ENCODE measurements at regions not wholly inside any gene's neighbourhood (a gene's known extent, or its start where the extent isn't known, plus 50 kb on each side); places are given as distances from the start of the nearest gene placed in this dataset.

DNA sequence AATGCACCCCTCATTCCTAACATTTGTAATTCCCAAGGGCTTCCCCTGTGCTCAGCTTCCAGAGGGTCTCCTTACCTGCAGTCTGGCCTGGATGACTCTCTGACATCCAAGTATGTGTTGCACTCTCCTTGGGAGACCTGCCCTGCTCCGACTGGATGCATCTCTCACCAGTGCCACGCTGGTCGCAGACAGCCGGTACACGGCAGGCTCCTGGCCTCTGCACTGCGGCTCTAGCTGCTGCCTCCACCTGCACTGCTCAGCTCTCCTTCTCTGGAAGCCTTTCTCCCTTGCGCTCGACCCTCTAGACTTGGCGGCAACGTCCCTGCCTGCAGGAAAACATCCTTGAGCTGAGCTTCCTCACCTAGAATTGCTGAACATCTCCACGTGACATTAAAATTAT is 685.9 kb downstream of the BRD1 start:
- Histone ChIP-seq H3K9me3 (no peaks in the 10 kb centered on the region), H3K36me3 (no peaks in the 10 kb centered on the region), H3K27ac (no peak overlapping the region), H3K27me3 (replicated peaks; ENCODE audit: insufficient read depth) (no peaks in the 10 kb centered on the region), H3K4me3 (no peak overlapping the region), H3K4me1 (ENCODE audit: control insufficient read depth in 1 of 2, low read depth in 2 of 2) (no peaks in the 10 kb centered on the region)
- no peak for DNase-seq (ENCODE audit: low spot score)
- TF ChIP-seq, protein P1, sequence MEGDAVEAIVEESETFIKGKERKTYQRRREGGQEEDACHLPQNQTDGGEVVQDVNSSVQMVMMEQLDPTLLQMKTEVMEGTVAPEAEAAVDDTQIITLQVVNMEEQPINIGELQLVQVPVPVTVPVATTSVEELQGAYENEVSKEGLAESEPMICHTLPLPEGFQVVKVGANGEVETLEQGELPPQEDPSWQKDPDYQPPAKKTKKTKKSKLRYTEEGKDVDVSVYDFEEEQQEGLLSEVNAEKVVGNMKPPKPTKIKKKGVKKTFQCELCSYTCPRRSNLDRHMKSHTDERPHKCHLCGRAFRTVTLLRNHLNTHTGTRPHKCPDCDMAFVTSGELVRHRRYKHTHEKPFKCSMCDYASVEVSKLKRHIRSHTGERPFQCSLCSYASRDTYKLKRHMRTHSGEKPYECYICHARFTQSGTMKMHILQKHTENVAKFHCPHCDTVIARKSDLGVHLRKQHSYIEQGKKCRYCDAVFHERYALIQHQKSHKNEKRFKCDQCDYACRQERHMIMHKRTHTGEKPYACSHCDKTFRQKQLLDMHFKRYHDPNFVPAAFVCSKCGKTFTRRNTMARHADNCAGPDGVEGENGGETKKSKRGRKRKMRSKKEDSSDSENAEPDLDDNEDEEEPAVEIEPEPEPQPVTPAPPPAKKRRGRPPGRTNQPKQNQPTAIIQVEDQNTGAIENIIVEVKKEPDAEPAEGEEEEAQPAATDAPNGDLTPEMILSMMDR (IDR thresholded peaks at IDR 0.05), result no peak
- ATAC-seq (ENCODE audit: insufficient number of reproducible peaks, low FRiP score, low read depth), result no peak

DNA sequence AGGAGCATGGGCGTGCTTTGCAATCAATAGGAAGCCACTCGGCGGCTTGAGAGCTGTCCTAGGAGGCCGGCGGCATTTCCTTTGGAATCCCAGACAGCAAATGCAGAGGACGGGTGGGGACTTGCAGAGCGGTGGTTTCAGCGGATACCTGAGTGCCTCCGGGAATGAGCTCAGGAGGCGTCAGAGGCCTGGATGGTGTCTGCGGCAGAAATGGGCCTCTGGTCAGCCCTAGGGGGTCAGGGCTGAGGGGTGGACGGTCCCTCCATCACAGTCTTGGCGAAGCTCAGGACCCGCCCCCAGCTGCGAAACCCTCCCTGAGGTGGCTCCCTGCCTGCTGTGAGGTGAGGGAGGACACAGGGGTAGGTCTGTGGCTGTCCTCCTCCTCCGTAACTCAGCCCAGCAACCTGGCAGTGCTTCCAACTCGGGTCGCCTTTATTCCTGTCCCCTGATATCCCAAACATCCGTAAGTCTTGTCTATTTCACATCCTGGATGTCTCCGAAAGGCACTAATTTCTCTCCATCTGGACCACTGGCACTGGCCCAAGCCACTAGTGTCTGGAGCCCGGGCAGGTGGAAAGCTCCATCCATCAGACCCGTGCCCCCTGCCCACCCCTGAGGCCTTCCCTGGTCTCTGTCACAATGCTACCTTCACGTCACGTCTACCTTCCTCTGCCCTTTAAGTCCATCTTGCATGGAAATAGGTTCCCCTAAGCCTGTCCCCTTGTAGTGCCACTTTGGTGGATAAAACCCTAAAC is 686.6 kb downstream of the BRD1 start:
- ATAC-seq (ENCODE audit: insufficient number of reproducible peaks, low FRiP score, low read depth) (no peak), DNase-seq (ENCODE audit: low spot score) (no peak)
- no peaks in the 10 kb centered on the region for H3K9me3 ChIP-seq
- no peak overlapping the region for H3K27ac ChIP-seq
- TF ChIP-seq, protein P1 (IDR thresholded peaks at IDR 0.05), result no peak
- no peaks in the 10 kb centered on the region for H3K4me1 ChIP-seq (ENCODE audit: control insufficient read depth in 1 of 2, low read depth in 2 of 2)
- H3K4me3 ChIP-seq, result no peak overlapping the region
- no peaks in the 10 kb centered on the region for H3K27me3 ChIP-seq (replicated peaks; ENCODE audit: insufficient read depth)
- H3K36me3 ChIP-seq, result no peaks in the 10 kb centered on the region

DNA sequence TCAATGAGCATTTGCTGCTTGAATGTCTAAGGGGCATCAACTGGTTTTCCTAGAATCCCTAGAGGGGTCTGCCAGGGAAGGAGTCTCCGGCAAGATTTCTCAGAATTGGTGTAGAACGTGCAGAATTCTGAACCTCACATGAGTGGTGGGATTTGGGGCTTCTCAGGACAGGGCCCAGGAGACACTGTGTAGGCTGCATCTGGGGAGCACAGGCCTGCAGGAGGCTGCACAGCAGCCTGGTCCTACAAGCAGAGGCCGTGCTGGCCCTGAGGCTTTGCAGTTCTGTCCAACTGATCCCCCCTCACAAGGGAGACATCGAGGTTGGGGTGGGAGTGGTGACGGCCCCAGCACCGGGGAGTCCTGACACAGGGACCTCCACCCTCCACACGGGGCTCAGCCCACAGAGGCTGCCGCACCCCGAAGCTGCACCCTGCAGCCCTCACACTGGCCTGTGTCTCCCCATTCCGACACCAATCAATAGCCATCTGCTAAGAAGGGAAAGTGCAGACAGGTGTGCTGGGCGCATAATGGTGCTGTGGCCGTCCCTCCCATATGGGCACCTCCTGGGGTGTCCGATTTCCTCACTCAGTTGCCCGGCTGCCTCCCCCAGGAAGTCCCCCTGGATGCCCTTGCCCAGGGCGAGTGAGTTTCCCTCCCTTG is 688.1 kb downstream of the BRD1 start:
- Histone ChIP-seq H3K27me3 (replicated peaks; ENCODE audit: insufficient read depth) (no peaks in the 10 kb centered on the region), H3K4me1 (ENCODE audit: control insufficient read depth in 1 of 2, low read depth in 2 of 2) (no peaks in the 10 kb centered on the region), H3K36me3 (no peaks in the 10 kb centered on the region), H3K4me3 (no peak overlapping the region), H3K27ac (no peak overlapping the region), H3K9me3 (no peaks in the 10 kb centered on the region)
- TF ChIP-seq, protein P1 (IDR thresholded peaks at IDR 0.05), result no peak
- ATAC-seq (ENCODE audit: insufficient number of reproducible peaks, low FRiP score, low read depth) (no peak), DNase-seq (ENCODE audit: low spot score) (no peak)

DNA sequence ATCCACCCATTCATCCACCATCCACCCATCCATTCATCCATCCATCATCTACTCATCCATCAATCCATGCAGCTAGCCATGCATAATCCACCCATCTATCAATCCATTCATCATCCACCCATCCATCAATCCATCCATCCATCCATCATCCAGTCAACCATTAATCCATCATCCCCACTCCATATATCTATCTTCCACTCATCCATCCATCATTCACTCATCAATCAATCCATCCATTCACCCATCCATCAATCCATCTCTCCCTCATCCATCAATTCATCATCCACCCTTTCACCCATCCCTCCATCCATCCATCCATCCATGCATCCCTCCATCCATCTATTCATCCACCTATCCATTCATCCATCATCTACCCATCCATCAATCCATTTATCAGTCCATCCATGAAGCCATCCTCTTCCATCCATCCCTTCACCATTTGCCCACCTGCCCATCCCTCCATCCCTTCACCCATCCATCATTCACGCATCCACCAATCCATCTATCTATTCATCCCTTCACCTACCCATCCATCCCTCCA is 689.4 kb downstream of the BRD1 start:
- Histone ChIP-seq H3K27ac (no peak overlapping the region), H3K9me3 (no peaks in the 10 kb centered on the region), H3K36me3 (no peaks in the 10 kb centered on the region), H3K4me3 (no peak overlapping the region), H3K4me1 (ENCODE audit: control insufficient read depth in 1 of 2, low read depth in 2 of 2) (no peaks in the 10 kb centered on the region), H3K27me3 (replicated peaks; ENCODE audit: insufficient read depth) (no peaks in the 10 kb centered on the region)
- TF ChIP-seq, protein P1 (IDR thresholded peaks at IDR 0.05), result no peak
- DNase-seq (ENCODE audit: low spot score) (no peak), ATAC-seq (ENCODE audit: insufficient number of reproducible peaks, low FRiP score, low read depth) (no peak)

DNA sequence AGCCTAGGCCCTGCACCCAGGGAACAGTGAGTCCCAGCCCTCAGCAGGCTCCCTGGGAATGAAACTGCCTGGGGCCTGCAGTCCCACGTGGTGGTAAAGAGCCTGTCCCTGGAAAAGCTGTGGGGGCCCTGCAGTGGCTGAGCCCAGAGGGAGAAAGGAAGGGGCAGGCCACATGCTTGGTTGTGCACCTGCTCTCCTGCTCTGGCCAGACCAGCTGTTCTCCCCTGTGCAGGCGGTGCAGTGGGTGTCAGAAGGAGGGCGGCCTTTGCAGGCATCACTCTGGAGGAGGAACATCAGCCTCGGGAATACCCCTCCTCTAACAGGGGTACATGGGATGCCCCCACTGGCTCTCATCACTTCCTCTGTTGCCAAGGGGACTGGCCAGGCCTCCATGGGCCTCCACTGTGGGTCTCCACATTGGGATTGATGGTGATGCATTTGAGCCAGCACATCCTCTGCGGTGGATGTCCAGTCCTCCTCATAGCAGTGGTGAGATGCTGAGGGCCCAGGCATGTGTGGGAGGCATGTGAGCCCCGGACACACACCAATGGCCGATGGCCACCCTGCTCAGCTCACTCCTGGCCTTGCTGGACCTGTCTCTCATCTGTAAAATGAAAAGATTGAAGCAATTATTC is 690.4 kb downstream of the BRD1 start:
- no peak overlapping the region for H3K4me3 ChIP-seq
- H3K4me1 ChIP-seq (ENCODE audit: control insufficient read depth in 1 of 2, low read depth in 2 of 2), result no peaks in the 10 kb centered on the region
- no peaks in the 10 kb centered on the region for H3K27me3 ChIP-seq (replicated peaks; ENCODE audit: insufficient read depth)
- H3K9me3 ChIP-seq, result no peaks in the 10 kb centered on the region
- DNase-seq (ENCODE audit: low spot score) (no peak), ATAC-seq (ENCODE audit: insufficient number of reproducible peaks, low FRiP score, low read depth) (no peak)
- no peaks in the 10 kb centered on the region for H3K36me3 ChIP-seq
- H3K27ac ChIP-seq, result no peak overlapping the region
- TF ChIP-seq, protein P1 (IDR thresholded peaks at IDR 0.05), result no peak
